CD14-positive monocyte (primary cell): ENCODE measurements at regions not wholly inside any gene's neighbourhood (a gene's known extent, or its start where the extent isn't known, plus 50 kb on each side); places are given as distances from the start of the nearest gene placed in this dataset.

Experiments
- DNase-seq, 3 donors: peaks; one replicate each; pipeline ENCODE4 v3.0.0-alpha.2; 2011 to 2022
- H2AFZ ChIP-seq: 2 replicates; pipeline ENCODE4 v1.6.0; 2012; ENCODE audit warnings: mild to moderate bottlenecking, low read depth, low read length, inconsistent platforms; ENCODE audit not compliant: insufficient read depth, poor library complexity, severe bottlenecking
- H3K27ac ChIP-seq, 2 donors: 1 replicate in 1 of 2; 2 replicates in 1 of 2; pipeline ENCODE4 v1.5.1; 2012 to 2013; ENCODE audit warnings: low read length in 2 of 2, control low read depth in 1 of 2, inconsistent platforms in 1 of 2, low read depth in 1 of 2, mild to moderate bottlenecking in 1 of 2
- H3K27me3 ChIP-seq, 2 donors: one replicate each; pipeline versions ENCODE4 v1.6.0 to v1.6.1; 2011 to 2013; ENCODE audit warnings: low read length in 2 of 2; ENCODE audit not compliant: control insufficient read depth in 2 of 2, insufficient read depth in 2 of 2
- H3K36me3 ChIP-seq, 2 donors: replicated peaks in 1 of 2; 1 replicate in 1 of 2; 2 replicates in 1 of 2; pipeline versions ENCODE4 v1.5.1 to v1.6.1; 2012 to 2013; ENCODE audit warnings: low read length in 2 of 2, control low read depth in 1 of 2, inconsistent platforms in 1 of 2, mild to moderate bottlenecking in 1 of 2; ENCODE audit not compliant: insufficient read depth in 2 of 2, control insufficient read depth in 1 of 2
- H3K4me1 ChIP-seq, 2 donors: 1 replicate in 1 of 2; 2 replicates in 1 of 2; pipeline versions ENCODE4 v1.5.1 to v1.6.1; 2012 to 2013; ENCODE audit warnings: low read length in 2 of 2, control low read depth in 1 of 2, inconsistent platforms in 1 of 2, mild to moderate bottlenecking in 1 of 2, moderate library complexity in 1 of 2; ENCODE audit not compliant: insufficient read depth in 2 of 2, control insufficient read depth in 1 of 2
- H3K4me2 ChIP-seq: replicated peaks from 2 replicates; pipeline ENCODE3; 2012; ENCODE audit warnings: low read length, moderate library complexity, mild to moderate bottlenecking; ENCODE audit not compliant: poor library complexity, severe bottlenecking; ENCODE audit errors: extremely low read depth
- H3K4me3 ChIP-seq, 3 experiments: fragments of 200-600 bp in 1 of 3; sonication (generic) in 1 of 3; replicated peaks in 1 of 3; 1 replicate in 2 of 3; 2 replicates in 1 of 3; pipeline ENCODE4 v1.5.1; 2011 to 2013; ENCODE audit warnings: low read length in 3 of 3, mild to moderate bottlenecking in 3 of 3, control low read depth in 2 of 3, low read depth in 2 of 3, inconsistent platforms in 1 of 3, moderate library complexity in 1 of 3
- H3K79me2 ChIP-seq: 2 replicates; pipeline ENCODE4 v1.6.0; 2012; ENCODE audit warnings: mild to moderate bottlenecking, control low read depth, inconsistent platforms, low read length, moderate library complexity; ENCODE audit not compliant: insufficient read depth
- H3K9ac ChIP-seq: 2 replicates; pipeline ENCODE4 v1.6.0; 2017; ENCODE audit warnings: low read length, mild to moderate bottlenecking; ENCODE audit not compliant: insufficient read depth, poor library complexity, severe bottlenecking
- H3K9me3 ChIP-seq, 2 donors: replicated peaks in 1 of 2; 1 replicate in 1 of 2; 2 replicates in 1 of 2; pipeline versions ENCODE4 v1.5.1 to v1.6.1; 2012 to 2013; ENCODE audit warnings: low read length in 2 of 2, control low read depth in 1 of 2; ENCODE audit not compliant: control insufficient read depth in 1 of 2, insufficient read depth in 1 of 2
- H4K20me1 ChIP-seq: 2 replicates; pipeline ENCODE4 v1.6.0; 2012; ENCODE audit warnings: mild to moderate bottlenecking, low read length, control low read depth, moderate library complexity; ENCODE audit not compliant: insufficient read depth
- H3K27ac Mint-ChIP-seq, 7 donors: one replicate each; pipeline ENCODE4 v1.8.0; 2020; ENCODE audit warnings: mild to moderate bottlenecking in 7 of 7, mixed read lengths in 7 of 7, moderate library complexity in 6 of 7, inconsistent platforms in 2 of 7
- H3K27me3 Mint-ChIP-seq, 3 donors: one replicate each; pipeline ENCODE4 v1.8.0; 2021 to 2022; ENCODE audit warnings: low read depth in 3 of 3, mild to moderate bottlenecking in 3 of 3, mixed read lengths in 3 of 3, moderate library complexity in 3 of 3, inconsistent platforms in 1 of 3
- H3K36me3 Mint-ChIP-seq, 2 donors: one replicate each; pipeline ENCODE4 v1.8.0; 2020; ENCODE audit warnings: mixed read lengths in 2 of 2, inconsistent platforms in 1 of 2, mild to moderate bottlenecking in 1 of 2
- H3K4me1 Mint-ChIP-seq: one replicate; pipeline ENCODE4 v1.8.0; 2020; ENCODE audit warnings: mild to moderate bottlenecking, mixed read lengths
- H3K4me3 Mint-ChIP-seq, 2 donors: one replicate each; pipeline ENCODE4 v1.8.0; 2020; ENCODE audit warnings: mild to moderate bottlenecking in 2 of 2, mixed read lengths in 2 of 2, moderate library complexity in 1 of 2
- H3K9me3 Mint-ChIP-seq, 7 donors: one replicate each; pipeline ENCODE4 v1.8.0; 2020 to 2022; ENCODE audit warnings: mixed read lengths in 7 of 7, mild to moderate bottlenecking in 6 of 7, moderate library complexity in 6 of 7, inconsistent platforms in 2 of 7
- WGBS: methylation state at CpG from one replicate; pipeline ENCODE4 v1.1.5; 2013; ENCODE audit warnings: missing lambda C conversion rate; ENCODE audit not compliant: insufficient coverage; 5-methylcytosine and 5-hydroxymethylcytosine counted together
- intact Hi-C, 2 donors: fragments of 100-400 bp; cut with micrococcal nuclease; formaldehyde crosslinking; loops; one replicate each; pipeline versions ENCODE4 v1.15.0 to v1.15.1; 2023
- TF ChIP-seq, protein P1 (sequence below): fragments of 200-600 bp; IDR thresholded peaks from one replicate; pipeline ENCODE4 v1.8.0; 2022; ENCODE audit warnings: antibody characterized with exemption, mild to moderate bottlenecking

DNA sequence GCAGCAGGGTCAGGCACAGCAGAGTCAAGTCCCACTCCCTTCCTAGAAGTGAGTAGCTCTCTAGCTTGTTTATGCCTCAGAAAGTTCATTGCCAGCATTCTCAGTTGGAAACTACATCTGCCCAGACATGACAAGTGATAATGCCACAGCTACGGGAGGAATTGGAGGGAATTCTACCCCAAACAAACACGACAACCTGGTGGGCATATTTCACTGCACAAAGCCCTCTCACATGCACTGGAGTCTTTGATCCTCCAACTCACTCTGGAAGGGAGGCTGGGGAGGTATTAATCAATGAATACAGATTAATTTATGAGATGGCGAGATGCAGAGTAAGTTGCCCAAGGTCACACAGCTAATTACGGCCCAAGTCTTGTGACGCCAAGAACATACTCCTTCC is 126.0 kb upstream of the MGMT start:
- Histone ChIP-seq H3K4me3 (no peak overlapping the region), H3K27me3 (no peaks in the 10 kb centered on the region), H3K4me2 (no peak overlapping the region), H3K79me2 (no peaks in the 10 kb centered on the region), H3K4me1 (no peaks in the 10 kb centered on the region), H3K9me3 (no peaks in the 10 kb centered on the region), H3K27ac (no peak overlapping the region), H3K9ac (no peak overlapping the region), H4K20me1 (no peaks in the 10 kb centered on the region), H3K36me3 (no peaks in the 10 kb centered on the region), H2AFZ (no peak overlapping the region)
- 100% methylated on average over 1 of the region's 5 CpGs for WGBS
- H3K27me3 Mint-ChIP-seq = peaks cover 2 to 5% (median 4%) of the 10 kb centered on the region in 3 donors
- H3K9me3 Mint-ChIP-seq = peaks cover 0 to 2% (median 0%) of the 10 kb centered on the region in 7 donors
- H3K4me1 Mint-ChIP-seq = no peaks in the 10 kb centered on the region
- TF ChIP-seq, protein P1, sequence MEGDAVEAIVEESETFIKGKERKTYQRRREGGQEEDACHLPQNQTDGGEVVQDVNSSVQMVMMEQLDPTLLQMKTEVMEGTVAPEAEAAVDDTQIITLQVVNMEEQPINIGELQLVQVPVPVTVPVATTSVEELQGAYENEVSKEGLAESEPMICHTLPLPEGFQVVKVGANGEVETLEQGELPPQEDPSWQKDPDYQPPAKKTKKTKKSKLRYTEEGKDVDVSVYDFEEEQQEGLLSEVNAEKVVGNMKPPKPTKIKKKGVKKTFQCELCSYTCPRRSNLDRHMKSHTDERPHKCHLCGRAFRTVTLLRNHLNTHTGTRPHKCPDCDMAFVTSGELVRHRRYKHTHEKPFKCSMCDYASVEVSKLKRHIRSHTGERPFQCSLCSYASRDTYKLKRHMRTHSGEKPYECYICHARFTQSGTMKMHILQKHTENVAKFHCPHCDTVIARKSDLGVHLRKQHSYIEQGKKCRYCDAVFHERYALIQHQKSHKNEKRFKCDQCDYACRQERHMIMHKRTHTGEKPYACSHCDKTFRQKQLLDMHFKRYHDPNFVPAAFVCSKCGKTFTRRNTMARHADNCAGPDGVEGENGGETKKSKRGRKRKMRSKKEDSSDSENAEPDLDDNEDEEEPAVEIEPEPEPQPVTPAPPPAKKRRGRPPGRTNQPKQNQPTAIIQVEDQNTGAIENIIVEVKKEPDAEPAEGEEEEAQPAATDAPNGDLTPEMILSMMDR = no peak
- intact Hi-C loops = no loop called here
- DNase-seq = no peak
- H3K27ac Mint-ChIP-seq = no peak overlapping the region
- H3K36me3 Mint-ChIP-seq = no peaks in the 10 kb centered on the region
- H3K4me3 Mint-ChIP-seq = no peak overlapping the region

GRCh38 chr10:129342385-129342784 is 124.7 kb upstream of the MGMT start:
- no peaks in the 10 kb centered on the region for H4K20me1 ChIP-seq
- Mint-ChIP-seq H3K4me3 (no peak overlapping the region), H3K9me3 (no peaks in the 10 kb centered on the region), H3K27ac (peak overlapping the region in 1 of 7 donors; percentile 66), H3K36me3 (no peaks in the 10 kb centered on the region), H3K4me1 (no peaks in the 10 kb centered on the region), H3K27me3 (peaks cover 2 to 6% (median 4%) of the 10 kb centered on the region in 3 donors)
- no peak overlapping the region for H3K9ac ChIP-seq
- H2AFZ ChIP-seq = no peak overlapping the region
- intact Hi-C loops = no loop called here
- H3K79me2 ChIP-seq = no peaks in the 10 kb centered on the region
- no peaks in the 10 kb centered on the region for H3K27me3 ChIP-seq
- no peak overlapping the region for H3K4me3 ChIP-seq
- H3K36me3 ChIP-seq = no peaks in the 10 kb centered on the region
- H3K4me1 ChIP-seq = no peaks in the 10 kb centered on the region
- no peak overlapping the region for H3K27ac ChIP-seq
- 87% methylated on average over 2 of the region's 2 CpGs for WGBS
- H3K4me2 ChIP-seq = no peak overlapping the region
- H3K9me3 ChIP-seq = no peaks in the 10 kb centered on the region
- no peak for DNase-seq
- TF ChIP-seq, protein P1 = no peak
